HG03469 (cell line): ENCODE measurements at regions not wholly inside any gene's neighbourhood (a gene's known extent, or its start where the extent isn't known, plus 50 kb on each side); places are given as distances from the start of the nearest gene placed in this dataset.

Source experiments
- ATAC-seq: cut with Tn5 transposase; IDR thresholded peaks from one replicate; pipeline ENCODE4 v1.9.1; 2021; ENCODE audit warnings: mild to moderate bottlenecking, moderate library complexity, moderate number of reproducible peaks; ENCODE audit not compliant: unreplicated experiment

DNA sequence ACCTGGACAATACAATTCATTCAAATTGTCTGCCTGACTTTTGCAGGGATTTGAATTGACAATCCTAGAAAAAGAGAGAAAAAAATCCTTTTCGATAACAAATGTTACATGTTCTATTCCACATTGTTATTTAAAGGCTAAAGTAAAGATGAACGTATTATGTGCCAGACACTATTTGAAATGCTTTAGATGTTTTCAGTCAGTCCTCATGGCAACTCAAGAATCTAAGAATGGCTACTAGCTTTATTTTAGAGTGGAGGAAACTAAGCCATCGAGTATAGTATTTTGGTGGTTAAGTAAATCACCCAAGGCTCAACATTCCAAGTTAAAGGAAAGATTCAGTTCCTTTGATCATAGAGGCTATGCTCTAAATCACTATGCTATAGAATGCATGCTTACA is 558.6 kb upstream of the MAN1A1 start:
- ATAC-seq, result no peak

GRCh38 chr6:119902681-119903080 is 553.1 kb upstream of the MAN1A1 start:
- peak; percentile 49 for ATAC-seq

GRCh38 chr6:119896806-119897205 is 547.2 kb upstream of the MAN1A1 start:
- ATAC-seq, result no peak

GRCh38 chr6:119895626-119896025 is 546.1 kb upstream of the MAN1A1 start:
- ATAC-seq, result no peak

GRCh38 chr6:119894811-119895210 is 545.2 kb upstream of the MAN1A1 start:
- no peak for ATAC-seq

DNA sequence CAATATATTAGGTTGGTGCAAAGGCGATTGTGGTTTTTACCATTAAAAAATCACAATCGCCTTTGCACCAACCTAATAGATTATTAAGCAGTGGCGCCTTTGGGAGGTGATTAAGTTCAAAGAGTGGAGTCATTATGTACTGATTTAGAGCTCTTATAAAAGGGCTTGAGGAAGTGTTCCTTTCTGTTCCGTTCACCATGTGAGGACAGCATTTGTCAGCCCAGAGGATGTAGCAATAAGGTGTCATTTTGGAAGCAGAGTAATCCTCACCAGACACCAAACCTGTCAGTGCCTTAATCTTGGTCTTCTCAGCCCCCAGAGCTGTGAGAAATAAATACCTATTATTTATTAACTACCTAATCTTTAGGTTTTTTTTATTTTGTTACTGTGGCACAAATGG is 542.1 kb upstream of the MAN1A1 start:
- ATAC-seq, result no peak

DNA sequence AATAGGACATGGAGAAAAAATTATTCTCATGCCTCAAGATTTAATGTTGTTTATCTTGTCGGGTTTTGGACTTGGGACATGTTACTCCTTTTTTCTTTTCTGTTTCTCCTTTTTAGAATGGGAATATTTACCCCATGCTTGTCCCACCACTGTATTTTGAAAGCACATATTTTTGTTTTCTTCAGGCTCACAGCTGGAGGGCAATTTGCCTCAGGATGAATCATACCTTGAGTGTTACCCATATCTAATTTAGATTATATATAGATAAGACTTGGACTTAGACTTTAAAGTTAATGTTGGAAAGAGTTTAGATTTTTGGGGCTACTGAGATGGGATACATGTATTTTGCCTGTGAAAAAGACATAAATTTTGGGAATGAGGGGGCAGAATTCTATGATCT is 541.6 kb upstream of the MAN1A1 start:
- ATAC-seq, result no peak

GRCh38 chr6:119890470-119890869 is 540.9 kb upstream of the MAN1A1 start:
- ATAC-seq, result no peak

- no peak for ATAC-seq
Observed at GRCh38 chr6:119887666-119888065, 538.1 kb upstream of the MAN1A1 start.

GRCh38 chr6:119881416-119881815 is 531.9 kb upstream of the MAN1A1 start:
- ATAC-seq, result no peak

- no peak for ATAC-seq
Observed at GRCh38 chr6:119880840-119881239, 531.3 kb upstream of the MAN1A1 start.

GRCh38 chr6:119879731-119880130 is 530.2 kb upstream of the MAN1A1 start:
- no peak for ATAC-seq

DNA sequence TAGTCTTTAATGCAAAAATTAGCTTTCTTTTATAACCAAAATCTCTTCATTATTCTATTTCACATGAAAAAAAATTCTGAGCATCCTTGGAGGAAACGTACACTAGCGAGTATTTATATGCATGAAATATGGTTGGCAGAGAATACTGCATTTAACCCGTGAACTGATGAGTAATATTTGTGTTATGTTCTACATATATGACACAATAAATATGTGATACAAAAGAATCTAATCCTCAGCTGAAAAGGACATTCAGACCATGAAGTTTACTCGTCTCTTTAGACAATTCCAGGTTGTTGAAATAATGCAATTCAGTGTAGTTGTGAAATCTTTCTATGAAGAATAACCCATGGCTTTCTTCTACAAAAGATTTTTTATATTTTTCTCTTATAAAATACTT is 524.8 kb upstream of the MAN1A1 start:
- ATAC-seq, result no peak

GRCh38 chr6:119873107-119873506 is 523.5 kb upstream of the MAN1A1 start:
- ATAC-seq, result no peak

DNA sequence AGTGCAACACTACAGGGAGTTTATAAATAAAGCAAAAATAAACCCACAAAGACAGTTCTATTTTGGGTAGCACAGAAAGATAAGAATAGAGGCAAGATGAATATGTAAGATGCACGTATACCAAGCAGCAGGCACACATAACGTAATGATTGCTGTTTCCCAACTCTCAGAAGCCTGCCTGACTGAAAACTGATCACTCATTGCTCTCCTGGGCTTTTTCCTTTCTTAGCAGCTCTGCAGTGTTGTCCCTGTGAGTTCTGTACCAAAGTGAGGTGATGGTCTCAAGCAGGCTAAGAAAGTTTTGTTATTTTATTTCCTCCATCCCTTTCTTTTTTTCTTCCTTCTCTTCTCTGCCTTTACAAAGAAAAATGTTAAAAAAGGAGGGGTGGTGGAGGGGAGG is 522.0 kb upstream of the MAN1A1 start:
- ATAC-seq, result no peak

- no peak for ATAC-seq
Observed at GRCh38 chr6:119865466-119866350, 516.1 kb upstream of the MAN1A1 start.

- no peak for ATAC-seq
Observed at GRCh38 chr6:119862719-119863118, 513.2 kb upstream of the MAN1A1 start.

DNA sequence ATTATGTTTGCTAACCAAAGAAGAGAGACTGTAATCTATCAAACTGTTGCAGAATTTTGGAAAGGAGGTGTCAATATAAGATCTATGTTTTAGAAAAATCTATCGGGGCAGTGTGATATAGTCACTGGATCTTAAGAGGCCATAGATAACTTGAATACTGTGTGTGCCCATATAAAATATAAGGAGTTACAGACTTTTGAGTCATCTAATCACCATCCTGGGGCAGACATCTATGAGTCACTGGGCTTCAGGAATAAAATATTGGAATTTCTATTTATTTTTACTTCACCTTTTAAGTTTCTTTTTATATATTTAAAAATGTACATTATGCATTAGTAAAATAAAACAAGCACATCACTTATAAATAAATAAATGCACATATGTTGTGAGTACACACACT is 509.3 kb upstream of the MAN1A1 start:
- ATAC-seq, result no peak

DNA sequence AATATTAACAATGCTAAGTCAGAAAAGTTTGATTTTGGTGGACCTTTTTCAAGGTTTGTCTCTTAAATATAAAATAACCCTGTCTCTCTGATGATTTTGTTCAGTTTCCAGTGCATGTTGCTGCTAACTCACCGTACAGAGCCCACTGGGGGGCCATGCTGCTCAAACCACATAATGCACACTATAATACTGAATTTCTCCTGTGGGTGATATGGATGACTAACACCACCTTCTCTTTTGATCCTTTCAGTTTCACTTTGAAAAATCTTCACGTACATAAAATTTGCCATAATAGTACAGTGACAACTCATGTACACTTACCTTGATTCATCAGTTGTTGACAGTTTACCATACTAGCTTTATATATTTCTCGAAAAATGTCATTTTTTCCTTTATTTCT is 506.6 kb upstream of the MAN1A1 start:
- peak; percentile 73 for ATAC-seq

- no peak for ATAC-seq
Observed at GRCh38 chr6:119848696-119849095, 499.1 kb upstream of the MAN1A1 start.

GRCh38 chr6:119845161-119845560 is 495.6 kb upstream of the MAN1A1 start:
- no peak for ATAC-seq

DNA sequence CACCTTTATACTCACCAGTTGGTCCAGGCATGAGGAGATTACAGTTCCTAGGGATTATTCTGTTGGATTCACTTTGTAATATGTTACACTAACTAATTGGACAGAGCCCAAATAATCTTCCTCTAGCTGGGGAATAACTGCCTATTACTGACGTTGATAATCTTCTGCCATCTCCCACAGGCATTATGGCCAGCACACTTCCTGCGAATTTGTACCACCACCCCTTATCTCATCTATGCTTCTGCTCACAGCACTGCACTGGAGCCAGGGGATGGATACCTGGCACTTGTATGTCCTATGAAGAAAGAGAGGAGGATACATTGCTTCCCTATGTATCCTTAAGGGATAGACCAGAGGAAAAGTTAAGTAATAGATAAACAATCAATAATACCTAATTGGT is 494.8 kb upstream of the MAN1A1 start:
- ATAC-seq, result no peak

DNA sequence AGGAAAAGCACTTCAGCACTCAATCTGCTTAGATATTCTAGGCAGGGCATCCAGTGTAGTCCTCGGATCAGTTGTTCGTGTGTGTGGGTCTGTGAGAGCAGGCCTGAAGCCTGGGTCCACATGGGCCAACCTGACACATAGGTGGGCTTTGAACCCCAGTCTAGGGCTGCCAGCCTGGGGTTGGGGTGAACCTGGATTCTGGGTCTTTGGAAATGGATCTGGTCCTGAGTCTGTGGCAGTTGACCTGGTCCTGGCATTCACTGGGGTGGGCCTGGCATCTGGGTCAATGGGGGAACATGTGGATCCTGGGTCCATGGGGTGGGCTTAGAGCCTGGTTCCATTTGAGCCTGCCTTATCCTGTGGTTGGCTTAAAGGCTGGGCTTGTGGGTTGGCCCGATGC is 492.6 kb upstream of the MAN1A1 start:
- ATAC-seq, result no peak
